Posterior vena cava (tissue), 2 donors: ENCODE measurements at regions not wholly inside any gene's neighbourhood (a gene's known extent, or its start where the extent isn't known, plus 50 kb on each side); places are given as distances from the start of the nearest gene placed in this dataset.
"Not testable (repeated sequence)": the region's sequence is repeated elsewhere in the genome, so short reads cannot be mapped to it uniquely, and the experiment has no call there.

Experiments used
- DNase-seq: peaks from one replicate; pipeline ENCODE4 v3.0.0-alpha.2; 2020; ENCODE audit warnings: low spot score
- intact Hi-C, 2 donors: fragments of 100-400 bp; cut with DNase I; formaldehyde crosslinking; loops; one replicate each; pipeline versions ENCODE4 v1.14.1 to v1.14.2; 2022 to 2023
- donor health status: DM: yes; HTN: yes; CAD: no.
- donor health status: DM: yes; HTN: yes; CAD: no.

GRCh38 chr4:163680386-163681098 lies 186.1 kb downstream of the TMA16 start:
- DNase-seq, result no peak
- intact Hi-C loops, result no loop called here

- no peak for DNase-seq
- intact Hi-C loops, result no loop called here
Measured at GRCh38 chr4:163681208-163681821, 186.8 kb downstream of the TMA16 start.

GRCh38 chr4:163688856-163689255 lies 194.4 kb downstream of the TMA16 start:
- DNase-seq, result no peak
- intact Hi-C loops, result no loop called here

- intact Hi-C loops, result no loop called here
- DNase-seq, result no peak
Measured at GRCh38 chr4:163693211-163693610, 198.7 kb downstream of the TMA16 start.

GRCh38 chr4:163693776-163694175 lies 199.3 kb downstream of the TMA16 start:
- intact Hi-C loops, result no loop called here
- no peak for DNase-seq

GRCh38 chr4:163694385-163694784 lies 199.9 kb downstream of the TMA16 start:
- intact Hi-C loops, result no loop called here
- no peak for DNase-seq

- intact Hi-C loops, result no loop called here
- no peak for DNase-seq
Measured at GRCh38 chr4:163697121-163697520, 202.6 kb downstream of the TMA16 start.

GRCh38 chr4:163700383-163700782 lies 205.9 kb downstream of the TMA16 start:
- DNase-seq, intact Hi-C loops: not testable (repeated sequence)

- no peak for DNase-seq
- intact Hi-C loops, result no loop called here
Measured at GRCh38 chr4:163701916-163702315, 207.4 kb downstream of the TMA16 start.

GRCh38 chr4:163702736-163703135 lies 208.2 kb downstream of the TMA16 start:
- intact Hi-C loops, result no loop called here

GRCh38 chr4:163703251-163703650 lies 208.8 kb downstream of the TMA16 start:
- no peak for DNase-seq
- intact Hi-C loops, result no loop called here

More at GRCh38 chr4:163702736-163703135, 208.2 kb downstream of the TMA16 start:
- DNase-seq, result no peak

- intact Hi-C loops, result no loop called here
Measured at GRCh38 chr4:163707873-163708272, 213.4 kb downstream of the TMA16 start.

GRCh38 chr4:163709601-163710000 lies 215.1 kb downstream of the TMA16 start:
- intact Hi-C loops, result no loop called here
- DNase-seq, result no peak

More at GRCh38 chr4:163707873-163708272, 213.4 kb downstream of the TMA16 start:
- no peak for DNase-seq

GRCh38 chr4:163710158-163710557 lies 215.7 kb downstream of the TMA16 start:
- intact Hi-C loops, result no loop called here
- no peak for DNase-seq

GRCh38 chr4:163724495-163724894 lies 230.0 kb downstream of the TMA16 start:
- intact Hi-C loops, DNase-seq: not testable (repeated sequence)

GRCh38 chr4:163726641-163727040 lies 232.2 kb downstream of the TMA16 start:
- no peak for DNase-seq
- intact Hi-C loops, result no loop called here

- DNase-seq, result no peak
- intact Hi-C loops, result no loop called here
Measured at GRCh38 chr4:163731071-163731470, 236.6 kb downstream of the TMA16 start.

- DNase-seq, result no peak
- intact Hi-C loops, result no loop called here
Measured at GRCh38 chr4:163732473-163732872, 238.0 kb downstream of the TMA16 start.

GRCh38 chr4:163736876-163737275 lies 242.4 kb downstream of the TMA16 start:
- intact Hi-C loops, result no loop called here
- no peak for DNase-seq

- DNase-seq, intact Hi-C loops: not testable (repeated sequence)
Measured at GRCh38 chr4:163737846-163738245, 243.4 kb downstream of the TMA16 start.

GRCh38 chr4:163738521-163738920 lies 244.0 kb downstream of the TMA16 start:
- no peak for DNase-seq
- intact Hi-C loops, result no loop called here
